Endothelial cell of umbilical vein (primary cell): ENCODE measurements at regions not wholly inside any gene's neighbourhood (a gene's known extent, or its start where the extent isn't known, plus 50 kb on each side); places are given as distances from the start of the nearest gene placed in this dataset.

Source experiments
- BruUV-seq: library from RNA; stranded (reverse); fragments of 400-500 nt; replicated peaks from 2 replicates; lab custom pipeline; 2021; lab: Mats Ljungman, UMichigan
- CTCF ChIA-PET: fragments of 300-600, 350-600 bp; sonication (Branson Sonifier 250); formaldehyde crosslinking; loops from one replicate; lab custom pipeline; 2021; ENCODE audit warnings: antibody characterized with exemption, inconsistent platforms; lab: Charles Lee
- POLR2A ChIA-PET: fragments of 300-600, 350-600 bp; sonication (Branson Sonifier 250); formaldehyde crosslinking; loops from one replicate; lab custom pipeline; 2021; ENCODE audit warnings: antibody characterized with exemption, inconsistent platforms; lab: Charles Lee
- DNase-seq: peaks from one replicate; pipeline ENCODE4 v3.0.0-alpha.2; 2011; ENCODE audit warnings: low read depth, low spot score
- FAIRE-seq: peaks from 2 replicates; lab custom pipeline; 2011; peaks lifted over from hg19 to GRCh38; lab: Jason Lieb, UNC
- H2AFZ ChIP-seq: 2 replicates; pipeline ENCODE4 v1.6.0; 2012; ENCODE audit warnings: low read depth, low read length, control low read depth, inconsistent platforms
- H3K27ac ChIP-seq: 2 replicates; pipeline ENCODE4 v1.5.1; 2011; ENCODE audit warnings: low read depth, mild to moderate bottlenecking, control low read depth, low read length, moderate library complexity; ENCODE audit not compliant: insufficient read depth
- H3K27me3 ChIP-seq, 2 experiments: 2 replicates each; pipeline versions ENCODE4 v1.6.0 to v1.6.1; 2011; ENCODE audit warnings: low read length in 2 of 2, mixed read lengths in 1 of 2; ENCODE audit not compliant: control insufficient read depth in 2 of 2, insufficient read depth in 2 of 2
- H3K36me3 ChIP-seq, 2 experiments: 2 replicates in 1 of 2; 3 replicates in 1 of 2; pipeline ENCODE4 v1.5.1; 2011; ENCODE audit warnings: low read length in 2 of 2, mild to moderate bottlenecking in 1 of 2, moderate library complexity in 1 of 2; ENCODE audit not compliant: control insufficient read depth in 2 of 2, insufficient read depth in 2 of 2; ENCODE audit errors: extremely low read depth in 1 of 2
- H3K4me1 ChIP-seq: 3 replicates; pipeline ENCODE4 v1.5.1; 2011; ENCODE audit warnings: mild to moderate bottlenecking, low read length; ENCODE audit not compliant: control insufficient read depth, insufficient read depth; ENCODE audit errors: extremely low read depth
- H3K4me2 ChIP-seq: 2 replicates; pipeline ENCODE4 v1.6.1; 2011; ENCODE audit warnings: low read length, control low read depth, mixed read lengths; ENCODE audit not compliant: insufficient read depth
- H3K4me3 ChIP-seq, 3 experiments: fragments of 200-600 bp in 1 of 3; sonication (generic), shearing (Covaris generic) in 1 of 3; replicated peaks in 1 of 3; 2 replicates each; pipeline ENCODE4 v1.5.1; 2011 to 2016; ENCODE audit warnings: control low read depth in 3 of 3, low read length in 3 of 3, mild to moderate bottlenecking in 2 of 3, inconsistent platforms in 1 of 3, low read depth in 1 of 3, moderate library complexity in 1 of 3; ENCODE audit not compliant: insufficient read depth in 1 of 3
- H3K79me2 ChIP-seq: 2 replicates; pipeline ENCODE4 v1.6.0; 2012; ENCODE audit warnings: low read length, inconsistent platforms; ENCODE audit not compliant: control insufficient read depth, insufficient read depth
- H3K9ac ChIP-seq: replicated peaks from 2 replicates; pipeline ENCODE3; 2011; ENCODE audit warnings: low read length, control low read depth; ENCODE audit not compliant: insufficient read depth; ENCODE audit errors: extremely low read depth
- H3K9me1 ChIP-seq: replicated peaks from 3 replicates; pipeline ENCODE4 v1.6.0; 2011; ENCODE audit warnings: mild to moderate bottlenecking, low read length; ENCODE audit not compliant: control insufficient read depth, insufficient read depth; ENCODE audit errors: extremely low read depth
- H3K9me3 ChIP-seq: replicated peaks from 2 replicates; pipeline ENCODE4 v1.5.1; 2012; ENCODE audit warnings: low read length, inconsistent platforms; ENCODE audit not compliant: control insufficient read depth, insufficient read depth
- H4K20me1 ChIP-seq: replicated peaks from 2 replicates; pipeline ENCODE3; 2011; ENCODE audit warnings: mild to moderate bottlenecking, low read length; ENCODE audit not compliant: control insufficient read depth, insufficient read depth; ENCODE audit errors: extremely low read depth
- EZH2 ChIP-seq: IDR thresholded peaks from 2 replicates; pipeline ENCODE4 v1.6.1; 2012; ENCODE audit warnings: borderline replicate concordance, low read depth, mild to moderate bottlenecking, moderate library complexity, low read length, inconsistent platforms; ENCODE audit not compliant: severe bottlenecking
- FOS ChIP-seq: IDR thresholded peaks from 2 replicates; pipeline ENCODE4 v1.6.1; 2011; ENCODE audit warnings: mild to moderate bottlenecking, low read length, moderate library complexity, borderline replicate concordance; ENCODE audit not compliant: insufficient read depth
- GATA2 ChIP-seq: IDR thresholded peaks from 2 replicates; pipeline ENCODE4 v1.7.0; 2011; ENCODE audit warnings: low read depth, mild to moderate bottlenecking, moderate library complexity, mixed read lengths, low read length; ENCODE audit not compliant: insufficient read length, insufficient read depth
- JUN ChIP-seq: IDR thresholded peaks from 2 replicates; pipeline ENCODE4 v1.6.1; 2011; ENCODE audit warnings: borderline replicate concordance, low read depth; ENCODE audit not compliant: insufficient read length, insufficient read depth
- POLR2A ChIP-seq: IDR thresholded peaks from 2 replicates; pipeline ENCODE4 v1.6.1; 2012; ENCODE audit warnings: low read depth, mild to moderate bottlenecking, control low read depth, low read length
- POLR2AphosphoS5 ChIP-seq: IDR thresholded peaks from 2 replicates; pipeline ENCODE4 v1.6.1; 2012; ENCODE audit warnings: low read depth, mild to moderate bottlenecking, control low read depth, low read length, moderate library complexity; ENCODE audit not compliant: insufficient read depth
- dilution Hi-C: fragments of 300-500 bp; cut with MboI; formaldehyde crosslinking; loops from one replicate; pipeline ENCODE4 v1.15.0; 2019; ENCODE audit warnings: low sequenced_read_pairs; ENCODE audit not compliant: extremely low pct_ligation_motif_present
- intact Hi-C: fragments of 100-400 bp; cut with micrococcal nuclease; formaldehyde crosslinking; loops from one replicate; pipeline ENCODE4 v1.10.0; 2022
- TF ChIP-seq, protein P1 (sequence below), 2 donors: IDR thresholded peaks; 1 replicate in 1 of 2; 2 replicates in 1 of 2; pipeline ENCODE4 v1.5.1; 2011; ENCODE audit warnings: low read length in 2 of 2, mild to moderate bottlenecking in 2 of 2, moderate library complexity in 2 of 2, control low read depth in 1 of 2, inconsistent platforms in 1 of 2, low read depth in 1 of 2; ENCODE audit not compliant: insufficient read depth in 1 of 2; ENCODE audit errors: extremely low read depth in 1 of 2
- TF ChIP-seq, protein P2 (sequence below): IDR thresholded peaks from 2 replicates; pipeline ENCODE4 v1.6.1; 2011; ENCODE audit not compliant: insufficient read depth, insufficient read length

DNA sequence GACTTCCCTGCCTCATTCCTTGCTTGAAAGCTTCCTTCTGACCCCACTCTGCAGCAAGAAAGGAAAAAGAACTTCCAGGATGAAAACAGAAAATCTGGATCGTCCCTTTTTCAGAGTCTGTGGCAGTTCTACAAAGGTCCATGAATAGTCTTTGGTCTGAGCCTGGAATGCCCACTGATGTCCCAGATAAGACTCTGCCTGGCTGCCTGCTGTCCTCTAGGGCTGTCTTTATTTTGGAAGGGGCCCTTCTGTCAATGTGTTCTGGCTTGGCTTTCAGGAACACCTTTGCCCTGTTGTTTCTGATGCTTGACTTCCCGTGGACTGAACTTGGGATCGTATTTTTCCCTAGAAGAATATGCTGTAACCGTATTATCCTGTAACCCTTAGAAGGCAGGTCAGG lies 114.7 kb upstream of the LNX1 start:
- Histone ChIP-seq H3K9me3 (no peaks in the 10 kb centered on the region), H4K20me1 (no peaks in the 10 kb centered on the region), H3K27me3 (no peaks in the 10 kb centered on the region), H3K27ac (no peak overlapping the region), H3K9ac (no peak overlapping the region), H3K36me3 (no peaks in the 10 kb centered on the region), H3K4me1 (peaks cover 19% of the 10 kb centered on the region), H3K9me1 (no peaks in the 10 kb centered on the region), H2AFZ (no peak overlapping the region), H3K4me2 (no peak overlapping the region), H3K79me2 (no peaks in the 10 kb centered on the region), H3K4me3 (no peak overlapping the region)
- CTCF ChIA-PET: interaction anchor here (0.6 to 3.1 kb wide), 31 partner anchors 9 to 690 kb away, joined by 3 to 80 read pairs (median 5); partner anchors contain the start of gene PDGFRA
- no TSS peak for BruUV-seq
- TF ChIP-seq POLR2AphosphoS5: no peak
- TF ChIP-seq EZH2: no peak
- TF ChIP-seq GATA2: no peak
- TF ChIP-seq FOS: no peak
- TF ChIP-seq POLR2A: no peak
- TF ChIP-seq, protein P1, sequence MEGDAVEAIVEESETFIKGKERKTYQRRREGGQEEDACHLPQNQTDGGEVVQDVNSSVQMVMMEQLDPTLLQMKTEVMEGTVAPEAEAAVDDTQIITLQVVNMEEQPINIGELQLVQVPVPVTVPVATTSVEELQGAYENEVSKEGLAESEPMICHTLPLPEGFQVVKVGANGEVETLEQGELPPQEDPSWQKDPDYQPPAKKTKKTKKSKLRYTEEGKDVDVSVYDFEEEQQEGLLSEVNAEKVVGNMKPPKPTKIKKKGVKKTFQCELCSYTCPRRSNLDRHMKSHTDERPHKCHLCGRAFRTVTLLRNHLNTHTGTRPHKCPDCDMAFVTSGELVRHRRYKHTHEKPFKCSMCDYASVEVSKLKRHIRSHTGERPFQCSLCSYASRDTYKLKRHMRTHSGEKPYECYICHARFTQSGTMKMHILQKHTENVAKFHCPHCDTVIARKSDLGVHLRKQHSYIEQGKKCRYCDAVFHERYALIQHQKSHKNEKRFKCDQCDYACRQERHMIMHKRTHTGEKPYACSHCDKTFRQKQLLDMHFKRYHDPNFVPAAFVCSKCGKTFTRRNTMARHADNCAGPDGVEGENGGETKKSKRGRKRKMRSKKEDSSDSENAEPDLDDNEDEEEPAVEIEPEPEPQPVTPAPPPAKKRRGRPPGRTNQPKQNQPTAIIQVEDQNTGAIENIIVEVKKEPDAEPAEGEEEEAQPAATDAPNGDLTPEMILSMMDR (IDR thresholded peaks at IDR 0.05; ENCODE audit: extremely low read depth in 1 of 2, insufficient read depth in 1 of 2, low read depth in 1 of 2, low read length in 2 of 2): no peak
- TF ChIP-seq JUN: no peak
- TF ChIP-seq, protein P2, sequence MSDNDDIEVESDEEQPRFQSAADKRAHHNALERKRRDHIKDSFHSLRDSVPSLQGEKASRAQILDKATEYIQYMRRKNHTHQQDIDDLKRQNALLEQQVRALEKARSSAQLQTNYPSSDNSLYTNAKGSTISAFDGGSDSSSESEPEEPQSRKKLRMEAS: no peak
- intact Hi-C loops (loop anchor here (1.0 to 5.0 kb wide), 3 partner anchors 521 to 689 kb away; no protein-coding TSS in a partner anchor), dilution Hi-C loops (no loop called here)
- POLR2A ChIA-PET: no interaction called here
- FAIRE-seq (no peak), DNase-seq (no peak)
